D721Med (cell line): ENCODE measurements at regions not wholly inside any gene's neighbourhood (a gene's known extent, or its start where the extent isn't known, plus 50 kb on each side); places are given as distances from the start of the nearest gene placed in this dataset.

Experiments used
- DNase-seq: peaks from one replicate; pipeline ENCODE4 v3.0.0; 2011; ENCODE audit warnings: low spot score; ENCODE audit not compliant: insufficient read length
- FAIRE-seq: peaks from 2 replicates; lab custom pipeline; 2011; peaks lifted over from hg19 to GRCh38; lab: Jason Lieb, UNC
- TF ChIP-seq, protein P1 (sequence below): IDR thresholded peaks from 2 replicates; pipeline ENCODE4 v1.5.1; 2012; ENCODE audit warnings: mild to moderate bottlenecking, control low read depth; ENCODE audit not compliant: insufficient read depth; ENCODE audit errors: missing control alignments

DNA sequence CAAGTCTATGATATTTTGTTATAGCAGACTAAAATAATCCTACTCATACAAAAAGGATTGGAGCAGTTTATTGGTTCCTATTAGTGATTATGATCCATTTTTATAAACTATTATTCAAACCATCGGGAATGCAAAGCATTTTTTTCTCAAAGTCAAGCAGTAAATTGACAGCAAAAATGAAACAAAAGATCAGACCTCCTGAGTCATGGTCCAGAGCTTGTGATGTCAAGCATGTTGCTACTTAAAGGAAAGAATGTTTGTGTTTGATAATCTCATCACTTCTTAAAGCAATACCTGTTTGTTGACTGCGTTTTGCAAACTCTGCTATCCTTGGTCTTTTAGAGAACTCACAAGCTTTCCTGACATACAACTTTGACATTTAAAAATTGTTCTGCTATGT lies 204.4 kb downstream of the SAMD5 start:
- DNase-seq = no peak
- TF ChIP-seq, protein P1, sequence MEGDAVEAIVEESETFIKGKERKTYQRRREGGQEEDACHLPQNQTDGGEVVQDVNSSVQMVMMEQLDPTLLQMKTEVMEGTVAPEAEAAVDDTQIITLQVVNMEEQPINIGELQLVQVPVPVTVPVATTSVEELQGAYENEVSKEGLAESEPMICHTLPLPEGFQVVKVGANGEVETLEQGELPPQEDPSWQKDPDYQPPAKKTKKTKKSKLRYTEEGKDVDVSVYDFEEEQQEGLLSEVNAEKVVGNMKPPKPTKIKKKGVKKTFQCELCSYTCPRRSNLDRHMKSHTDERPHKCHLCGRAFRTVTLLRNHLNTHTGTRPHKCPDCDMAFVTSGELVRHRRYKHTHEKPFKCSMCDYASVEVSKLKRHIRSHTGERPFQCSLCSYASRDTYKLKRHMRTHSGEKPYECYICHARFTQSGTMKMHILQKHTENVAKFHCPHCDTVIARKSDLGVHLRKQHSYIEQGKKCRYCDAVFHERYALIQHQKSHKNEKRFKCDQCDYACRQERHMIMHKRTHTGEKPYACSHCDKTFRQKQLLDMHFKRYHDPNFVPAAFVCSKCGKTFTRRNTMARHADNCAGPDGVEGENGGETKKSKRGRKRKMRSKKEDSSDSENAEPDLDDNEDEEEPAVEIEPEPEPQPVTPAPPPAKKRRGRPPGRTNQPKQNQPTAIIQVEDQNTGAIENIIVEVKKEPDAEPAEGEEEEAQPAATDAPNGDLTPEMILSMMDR = no peak
- no peak for FAIRE-seq

DNA sequence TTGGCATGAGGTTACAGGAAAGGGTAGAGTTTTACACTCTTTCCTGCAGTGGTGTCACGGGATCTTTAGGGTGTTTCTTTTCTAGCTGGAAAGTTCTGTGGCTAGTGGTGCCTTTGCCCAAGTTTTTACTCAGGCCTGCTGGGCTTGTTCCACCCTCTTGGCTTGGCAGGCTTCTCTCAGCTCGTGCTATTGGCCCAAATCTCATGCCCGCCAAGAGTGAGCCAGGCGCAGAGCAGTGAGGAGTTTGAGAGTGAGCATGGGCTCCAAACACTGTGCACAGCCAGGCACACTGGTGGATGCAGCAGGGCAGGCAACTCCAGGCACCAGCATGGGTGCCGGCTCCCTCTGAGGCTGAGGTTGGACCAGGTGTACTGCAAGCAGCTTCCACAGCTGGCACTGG lies 206.5 kb downstream of the SAMD5 start:
- DNase-seq (no peak), FAIRE-seq (no peak)
- TF ChIP-seq, protein P1 = no peak

DNA sequence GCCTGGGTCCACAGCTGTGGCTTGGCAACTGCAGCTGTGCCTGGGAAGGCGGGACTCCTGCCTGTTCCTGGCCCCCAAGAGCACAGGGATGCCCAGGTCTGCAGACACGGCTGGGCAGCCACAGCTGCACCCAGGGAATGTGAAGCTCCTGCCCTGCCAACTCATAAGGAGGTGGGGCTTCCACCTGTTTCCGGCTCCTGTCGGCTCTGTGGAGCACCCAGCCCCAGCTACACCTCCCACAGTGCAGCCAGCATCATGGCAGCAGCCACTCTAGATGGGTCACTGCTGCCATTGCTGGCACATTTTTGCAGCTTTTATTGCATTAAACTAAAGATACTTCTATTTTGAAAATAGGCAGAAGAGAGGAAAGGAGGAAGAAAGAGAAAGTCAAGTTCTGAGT lies 207.9 kb downstream of the SAMD5 start:
- no peak for DNase-seq
- TF ChIP-seq, protein P1 = no peak
- no peak for FAIRE-seq

- TF ChIP-seq, protein P1 = no peak
- DNase-seq = no peak
- no peak for FAIRE-seq
These were observed 209.5 kb downstream of the SAMD5 start for GRCh38 chr6:147717991-147718390.

GRCh38 chr6:147722158-147722557 lies 213.7 kb downstream of the SAMD5 start:
- no peak for DNase-seq
- no peak for FAIRE-seq
- TF ChIP-seq, protein P1 = no peak

DNA sequence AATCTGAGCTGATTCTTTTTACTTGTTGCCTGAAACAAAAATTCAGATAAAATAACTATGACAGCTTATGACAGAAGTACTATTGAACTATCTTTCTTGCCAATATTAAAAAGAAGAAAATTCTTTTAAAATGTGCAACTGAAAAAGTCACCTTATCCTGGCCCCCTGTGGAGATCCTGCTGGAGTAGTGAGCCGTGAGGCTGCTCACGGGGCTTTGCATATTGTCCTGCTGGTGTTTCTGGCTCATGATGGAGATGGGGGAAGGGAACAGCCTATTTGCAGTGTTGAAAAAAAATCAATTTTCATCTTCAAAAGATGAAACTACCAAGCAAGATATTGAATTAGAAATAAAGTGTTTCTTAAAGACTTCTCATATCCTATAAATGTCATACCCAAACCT lies 216.0 kb downstream of the SAMD5 start:
- DNase-seq = no peak
- TF ChIP-seq, protein P1 = no peak
- FAIRE-seq = no peak

- no peak for FAIRE-seq
- no peak for DNase-seq
- TF ChIP-seq, protein P1 = no peak
These were observed 217.9 kb downstream of the SAMD5 start for GRCh38 chr6:147726342-147726741.
